Posterior vena cava (tissue), 2 donors: ENCODE measurements at regions not wholly inside any gene's neighbourhood (a gene's known extent, or its start where the extent isn't known, plus 50 kb on each side); places are given as distances from the start of the nearest gene placed in this dataset.

ENCODE experiments used
- DNase-seq: peaks from one replicate; pipeline ENCODE4 v3.0.0-alpha.2; 2020; ENCODE audit warnings: low spot score
- intact Hi-C, 2 donors: fragments of 100-400 bp; cut with DNase I; formaldehyde crosslinking; loops; one replicate each; pipeline versions ENCODE4 v1.14.1 to v1.14.2; 2022 to 2023
- donor health status: DM: yes; HTN: yes; CAD: no.
- donor health status: DM: yes; HTN: yes; CAD: no.

DNA sequence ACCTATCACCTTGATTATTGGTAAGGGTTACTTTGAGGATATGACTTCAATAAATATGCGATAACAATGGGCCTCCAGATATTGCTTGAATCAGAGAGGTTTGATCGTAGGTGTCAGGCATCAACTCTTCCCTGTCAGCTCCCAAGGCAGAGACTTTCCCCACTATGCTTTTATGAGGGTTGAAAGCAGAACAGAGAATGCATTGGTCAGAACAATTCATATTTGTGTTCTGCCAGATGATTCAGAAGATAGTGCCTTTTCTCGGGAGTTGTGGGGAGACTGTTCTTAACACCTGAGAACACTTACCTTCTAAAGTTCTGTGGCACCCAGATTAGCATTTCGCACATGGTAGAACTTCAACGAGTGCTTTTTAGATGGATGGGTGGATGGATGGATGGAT lies 386.3 kb upstream of the CADM1 start:
- intact Hi-C loops = no loop called here
- no peak for DNase-seq

DNA sequence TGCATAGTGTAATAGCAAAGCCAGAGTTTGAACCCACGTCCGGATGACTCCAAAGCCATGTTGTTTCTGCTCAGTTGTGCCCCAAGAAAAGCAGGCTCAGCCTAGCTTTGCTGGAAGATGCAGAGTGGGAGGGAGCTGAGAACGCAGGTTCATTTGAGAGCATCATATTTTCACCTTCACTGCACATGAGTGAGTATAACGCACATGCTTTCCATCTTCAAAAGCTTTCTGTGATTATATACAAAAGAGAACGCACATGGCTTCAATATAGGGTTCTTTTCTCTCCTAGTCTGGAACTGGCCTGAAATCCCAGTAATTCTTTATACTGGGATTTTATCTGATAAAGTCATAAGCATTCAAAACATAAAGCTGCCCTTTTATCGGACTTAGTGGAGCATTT lies 385.5 kb upstream of the CADM1 start:
- intact Hi-C loops = no loop called here
- no peak for DNase-seq

DNA sequence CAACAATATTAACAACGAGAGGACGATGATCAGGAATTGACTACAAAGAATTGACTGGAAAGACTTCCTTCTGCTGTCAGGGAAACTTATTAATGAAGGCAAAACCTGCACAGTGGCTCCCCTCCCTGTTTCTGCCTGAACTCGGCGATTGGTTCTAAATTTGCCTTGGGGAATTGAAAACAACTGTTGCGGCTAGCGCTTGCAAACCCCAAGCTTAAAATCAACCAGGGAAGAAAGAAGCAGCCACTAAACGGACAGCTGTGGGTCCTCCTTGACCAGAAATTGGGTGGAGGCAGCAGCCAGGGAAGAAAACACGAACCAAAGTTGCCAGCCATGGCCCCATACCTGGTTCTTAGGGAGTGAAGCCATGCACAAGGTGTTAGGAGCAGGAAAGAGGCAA lies 383.5 kb upstream of the CADM1 start:
- no peak for DNase-seq
- intact Hi-C loops = no loop called here

DNA sequence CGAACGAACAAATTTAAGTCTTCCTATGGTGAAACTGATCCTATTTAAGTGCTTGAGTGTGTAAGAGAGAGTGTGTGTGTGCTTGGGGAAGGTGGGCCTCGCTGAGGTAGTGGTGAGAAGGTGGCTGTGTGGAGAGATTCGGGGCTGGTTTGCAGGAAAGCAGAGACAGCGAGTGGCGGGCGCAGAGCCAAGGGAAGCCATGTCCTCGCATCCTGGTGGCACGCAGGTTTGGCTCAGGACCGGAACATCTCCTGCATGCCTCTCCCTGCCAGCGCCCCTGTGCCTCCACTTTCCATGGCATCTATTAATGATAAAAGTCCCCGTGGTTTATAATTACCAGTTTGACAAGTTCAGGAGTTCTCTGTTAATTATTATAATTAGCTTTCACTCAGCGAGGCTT lies 383.1 kb upstream of the CADM1 start:
- intact Hi-C loops = no loop called here
- no peak for DNase-seq

DNA sequence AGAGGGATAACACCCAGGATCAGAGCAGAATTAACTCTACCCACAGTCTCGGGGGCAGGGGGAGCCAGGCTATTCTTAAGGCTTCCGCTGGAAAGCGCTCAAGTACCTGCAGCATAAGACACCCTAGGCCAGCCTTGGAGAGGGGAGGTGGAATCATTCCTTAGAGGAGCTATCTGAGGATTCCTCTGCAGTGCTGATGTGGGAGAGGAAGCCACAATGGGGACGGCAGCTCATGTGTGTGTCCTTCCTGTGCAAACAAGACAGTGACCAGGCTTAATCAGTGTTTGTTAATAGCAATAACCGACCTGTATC lies 382.2 kb upstream of the CADM1 start:
- intact Hi-C loops = no loop called here

DNA sequence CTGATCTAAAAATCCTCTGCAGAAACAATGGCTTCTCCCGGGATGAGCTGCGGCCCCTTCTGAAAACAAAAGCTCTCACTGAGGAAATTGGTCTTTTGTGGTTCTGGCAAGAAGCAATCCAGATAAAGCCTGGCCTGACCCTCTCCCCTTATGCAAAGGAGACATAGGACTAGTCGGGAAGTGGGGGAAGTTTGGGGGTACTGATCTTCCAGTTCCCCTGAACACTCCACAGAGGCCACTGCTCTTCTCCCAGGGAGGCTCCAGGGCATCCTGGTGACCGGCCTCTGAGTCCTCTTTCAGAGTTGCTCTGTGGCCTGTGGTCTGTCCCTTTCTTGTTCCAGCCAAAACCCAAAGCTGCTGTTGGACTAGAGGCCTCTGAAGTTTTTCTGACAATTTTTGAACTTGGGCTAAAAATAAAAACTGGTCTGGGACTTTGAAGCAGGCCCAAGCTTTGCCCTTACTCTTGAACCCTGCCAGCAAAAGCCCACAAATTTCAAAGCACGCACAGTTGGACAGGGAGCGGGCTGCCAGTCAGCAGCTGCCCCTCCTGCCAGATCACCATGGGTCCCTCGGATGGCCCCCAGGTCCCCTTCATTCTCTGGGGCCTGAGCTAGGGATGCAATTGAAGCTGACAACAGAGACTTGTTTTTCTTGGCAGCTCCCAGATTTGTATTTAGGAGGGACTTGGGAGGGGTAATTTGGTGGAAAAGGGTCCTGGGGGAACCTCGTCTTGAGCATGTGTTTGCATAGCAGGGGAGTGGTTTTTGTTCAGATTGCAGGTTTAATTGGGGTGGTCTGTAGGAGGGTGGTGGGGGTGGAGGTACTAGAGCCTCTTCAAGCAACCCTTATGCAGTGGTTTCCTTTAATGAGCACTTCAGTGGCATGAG lies 381.6 kb upstream of the CADM1 start:
- DNase-seq = no peak
- intact Hi-C loops = no loop called here

More for the DNA sequence above, 382.2 kb upstream of the CADM1 start:
- DNase-seq = no peak

DNA sequence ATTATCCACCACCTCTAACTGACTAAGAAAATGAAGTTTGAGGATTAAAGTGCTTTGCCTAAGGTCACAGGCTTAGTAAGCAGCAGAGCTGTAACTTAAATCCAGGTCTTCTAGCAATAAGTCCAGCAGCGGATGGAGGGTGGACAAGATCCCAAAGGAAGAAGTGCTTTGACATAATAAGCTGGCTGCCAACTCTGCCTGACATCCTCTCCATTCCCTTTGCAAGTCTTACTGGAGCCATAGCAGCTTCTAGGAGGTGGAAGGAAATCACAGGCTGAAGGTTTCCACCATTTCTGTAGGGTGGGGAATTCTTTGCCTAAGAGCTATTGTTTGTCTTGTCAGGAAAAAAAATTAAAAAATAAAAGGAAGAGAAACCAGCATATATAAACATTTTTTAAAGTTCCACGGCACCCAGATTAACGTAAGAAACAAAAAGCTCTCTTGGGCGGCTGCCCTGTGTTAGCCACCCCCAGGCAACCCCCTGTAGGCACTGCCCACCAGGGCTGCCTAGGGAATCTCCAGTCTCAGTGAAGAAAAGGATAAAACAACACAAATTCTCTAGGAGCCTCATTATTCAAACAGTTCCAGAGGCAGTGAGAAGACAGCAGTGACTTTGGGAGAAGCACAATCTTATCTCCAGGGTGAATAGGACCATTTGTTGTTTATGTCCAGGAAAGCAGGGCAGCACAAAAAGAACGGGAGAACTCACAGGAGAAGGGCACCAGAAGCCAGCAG lies 380.8 kb upstream of the CADM1 start:
- DNase-seq = no peak
- intact Hi-C loops = no loop called here

DNA sequence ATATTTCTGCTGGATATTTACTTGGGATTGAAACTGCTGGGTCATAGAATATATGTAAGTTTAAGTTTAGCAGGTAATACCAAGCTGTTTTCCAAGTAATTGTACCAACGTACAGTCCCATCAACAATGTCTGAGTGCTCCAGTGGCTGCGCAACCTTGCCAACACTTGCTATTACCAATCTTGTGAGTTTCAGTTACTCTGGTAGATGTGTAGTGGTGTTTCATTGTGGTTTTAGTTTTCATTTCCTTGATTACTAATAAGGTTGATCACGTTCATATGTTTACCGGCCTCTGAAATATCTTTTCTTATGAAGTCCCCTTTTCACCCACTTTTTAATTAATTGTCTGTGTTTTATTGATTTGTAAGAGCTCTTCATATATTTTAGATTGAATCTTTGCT lies 370.6 kb upstream of the CADM1 start:
- intact Hi-C loops = no loop called here
- no peak for DNase-seq

DNA sequence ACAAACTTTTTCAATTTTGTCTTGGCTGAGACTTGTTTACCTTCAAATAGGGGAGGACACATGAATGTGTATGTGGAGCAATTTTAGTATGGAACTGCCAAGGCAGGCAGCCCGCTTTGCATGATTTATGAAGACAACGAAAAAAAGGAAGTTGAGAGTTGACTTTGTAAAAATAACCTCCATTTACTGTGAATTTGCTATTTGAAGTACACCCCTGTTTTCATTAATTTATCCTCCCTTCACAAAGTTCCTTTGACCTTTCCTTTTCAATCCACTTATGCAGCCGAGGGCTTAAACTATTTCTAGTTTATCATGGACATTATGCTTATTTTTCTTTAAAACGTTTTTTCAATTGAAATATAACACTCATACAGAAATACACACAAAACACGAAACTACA lies 369.6 kb upstream of the CADM1 start:
- no peak for DNase-seq
- intact Hi-C loops = no loop called here

DNA sequence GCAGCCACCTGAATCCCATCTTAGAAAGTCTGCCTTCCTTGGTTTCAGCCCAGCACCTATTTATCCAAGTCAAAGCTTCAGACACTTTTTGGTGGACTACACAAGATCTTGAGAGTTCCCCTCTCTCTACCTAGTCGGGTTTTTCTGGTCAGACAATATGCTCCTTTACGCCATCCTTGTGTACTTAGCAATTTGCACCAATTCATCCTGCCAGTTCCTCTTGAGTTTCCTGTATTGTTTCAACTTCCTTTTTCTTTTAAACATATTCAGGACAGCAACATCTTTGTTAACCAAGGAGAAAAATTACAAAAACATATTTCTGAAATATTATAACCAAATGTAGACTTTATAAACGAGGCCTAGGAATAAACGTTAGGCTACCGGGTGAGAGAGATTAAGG lies 368.2 kb upstream of the CADM1 start:
- no peak for DNase-seq
- intact Hi-C loops = no loop called here

DNA sequence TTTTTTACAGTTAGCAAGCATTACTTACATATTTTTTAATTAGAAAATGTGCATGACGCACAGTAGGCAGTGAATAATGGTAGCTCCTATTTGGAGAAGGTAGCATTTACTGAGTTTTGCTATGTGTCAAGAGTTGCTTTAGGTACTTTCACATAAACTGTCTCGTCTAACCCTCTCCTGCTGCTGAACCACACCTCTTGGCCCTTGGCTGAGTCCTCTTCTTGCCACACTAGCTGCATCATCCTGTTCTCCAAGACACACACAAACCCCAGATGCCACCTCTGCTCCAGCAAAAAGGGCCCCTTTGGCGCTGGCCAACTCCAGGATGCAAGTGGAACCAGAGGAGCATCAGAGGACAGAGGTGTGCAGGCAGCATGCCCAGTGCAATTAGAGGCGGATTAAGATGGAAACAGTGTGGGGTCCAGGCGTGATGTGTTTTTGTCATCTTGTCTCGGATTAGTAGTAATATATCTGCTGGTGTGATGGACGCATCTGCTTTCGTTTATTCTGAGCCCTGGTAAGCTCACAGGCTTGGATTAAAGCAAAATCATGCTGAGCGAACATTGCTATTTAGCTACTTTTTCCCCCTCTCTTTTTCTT lies 367.0 kb upstream of the CADM1 start:
- no peak for DNase-seq
- intact Hi-C loops = no loop called here

DNA sequence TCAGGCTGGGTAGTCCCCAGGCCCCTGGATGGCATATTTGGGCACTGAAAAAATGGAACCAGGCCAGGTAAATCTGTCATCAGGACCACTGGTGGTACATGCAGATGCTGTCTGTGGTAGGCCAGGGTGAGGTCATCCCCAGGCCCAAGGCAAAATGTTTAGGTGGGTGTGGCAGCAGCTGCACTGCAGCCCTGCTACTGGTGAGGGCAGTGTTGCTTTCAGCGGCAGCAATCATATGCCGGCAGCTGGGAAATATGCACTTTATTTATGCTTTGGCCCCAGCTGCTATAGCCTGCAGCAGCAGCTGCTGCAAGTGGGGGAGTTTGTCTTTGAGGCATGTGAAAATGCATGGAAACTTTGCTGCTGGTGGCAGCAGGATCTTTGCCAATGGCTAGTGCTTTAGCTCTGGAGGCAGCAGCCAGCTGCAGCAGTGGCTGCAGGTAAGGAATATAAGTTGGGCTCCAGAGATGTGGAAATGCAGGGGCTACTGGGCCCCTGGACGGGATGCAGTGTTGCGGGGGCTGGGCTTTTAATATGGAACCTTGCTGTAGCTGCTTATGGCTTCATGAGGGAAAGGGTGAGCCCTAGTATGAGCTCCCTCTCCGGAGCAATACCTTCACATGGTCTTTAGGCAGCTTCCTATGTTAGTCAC lies 365.7 kb upstream of the CADM1 start:
- intact Hi-C loops = no loop called here
- no peak for DNase-seq

DNA sequence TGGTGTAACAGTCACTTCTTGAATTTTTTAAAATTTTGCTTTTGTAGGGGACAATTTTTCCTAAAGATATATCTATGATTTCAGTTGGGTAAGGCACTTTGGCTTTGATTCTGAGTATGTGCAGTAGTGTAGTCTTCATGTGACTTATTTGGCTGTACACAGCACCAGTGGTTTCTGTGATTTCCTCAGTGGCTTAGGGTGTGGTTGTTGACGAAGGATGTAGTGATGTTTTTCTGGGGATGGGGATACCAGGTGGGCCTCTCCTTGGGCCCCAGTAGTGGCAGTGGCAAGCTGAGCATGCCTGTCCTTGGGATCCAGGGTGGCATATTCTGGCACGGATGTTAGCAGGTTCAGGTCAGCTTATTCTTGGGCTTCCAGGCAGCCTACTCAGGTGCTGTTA lies 364.9 kb upstream of the CADM1 start:
- no peak for DNase-seq
- intact Hi-C loops = no loop called here

DNA sequence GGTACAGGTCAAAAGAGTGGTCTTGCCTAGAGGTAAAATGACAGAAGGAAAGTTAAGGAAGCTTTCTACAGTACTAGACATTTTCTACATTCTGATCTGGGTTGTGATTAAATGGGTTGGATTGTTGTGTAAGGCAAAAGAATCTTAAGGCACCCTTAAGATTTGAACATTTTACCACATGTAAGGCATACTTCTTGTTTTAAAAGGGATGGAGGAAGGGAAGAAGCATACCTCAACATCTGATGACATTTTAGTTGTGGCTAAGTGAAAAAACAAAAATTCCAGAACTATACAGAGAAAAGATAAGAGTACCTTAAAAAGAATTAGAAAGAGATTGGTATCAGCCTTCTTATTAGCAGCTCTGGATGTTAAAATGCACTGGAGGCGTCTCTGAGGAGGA lies 356.0 kb upstream of the CADM1 start:
- intact Hi-C loops = no loop called here
- no peak for DNase-seq

DNA sequence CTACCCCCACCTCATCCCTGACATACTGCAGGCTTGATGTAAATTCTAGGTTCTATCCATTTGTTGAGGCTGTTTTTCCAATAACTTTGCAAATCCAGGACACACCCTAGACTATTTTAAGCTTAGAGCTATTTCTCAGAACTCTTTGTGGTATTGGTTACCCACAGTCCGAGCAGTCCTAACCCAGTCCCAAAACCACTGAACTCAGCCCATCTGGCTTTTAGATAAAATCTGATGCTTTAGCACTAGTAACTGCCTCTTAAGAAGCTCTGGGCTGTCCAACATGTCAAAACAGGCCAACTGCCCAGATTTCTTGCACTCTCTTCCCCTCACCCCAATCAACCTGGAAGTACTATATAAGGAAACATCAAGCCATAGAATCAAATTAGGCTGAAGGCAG lies 344.4 kb upstream of the CADM1 start:
- DNase-seq = no peak
- intact Hi-C loops = no loop called here

DNA sequence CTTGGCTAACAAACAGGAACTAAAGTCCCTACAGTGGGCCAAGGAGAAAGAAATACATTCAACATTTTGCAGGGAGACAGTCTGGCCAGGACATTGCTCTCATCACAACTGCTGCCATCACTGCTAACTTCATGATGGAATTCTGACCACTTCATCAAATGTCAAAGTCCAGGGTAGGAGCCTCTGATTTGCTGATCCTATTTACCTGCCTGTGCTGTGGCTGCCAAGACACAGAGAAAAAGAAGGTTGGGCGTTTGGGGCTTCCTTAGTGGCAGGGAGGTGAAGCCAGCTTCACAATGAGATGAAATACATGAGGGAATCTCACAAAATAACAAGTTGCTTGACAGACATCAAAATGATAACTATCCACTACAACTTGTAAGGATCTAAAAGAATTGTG lies 343.9 kb upstream of the CADM1 start:
- DNase-seq = no peak
- intact Hi-C loops = no loop called here

DNA sequence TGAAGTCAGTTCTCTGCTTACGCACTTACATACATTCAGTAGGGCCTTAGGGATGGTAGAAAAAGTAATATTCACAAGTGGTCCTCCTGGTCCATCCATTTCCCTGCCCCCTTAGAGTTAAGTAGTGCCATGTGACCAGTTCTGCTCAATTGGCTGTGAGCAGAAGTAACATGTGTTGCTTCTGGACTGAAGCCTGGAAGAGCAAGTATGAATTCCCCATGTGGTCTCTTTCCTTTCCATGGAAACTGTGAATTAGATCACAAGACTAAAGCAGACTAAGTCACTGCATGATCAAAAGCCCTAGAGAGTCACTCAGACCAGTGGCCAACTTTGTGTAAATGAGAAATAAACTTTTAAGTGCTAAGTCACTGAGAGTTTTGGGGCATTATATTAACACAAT lies 341.7 kb upstream of the CADM1 start:
- intact Hi-C loops = no loop called here
- no peak for DNase-seq

DNA sequence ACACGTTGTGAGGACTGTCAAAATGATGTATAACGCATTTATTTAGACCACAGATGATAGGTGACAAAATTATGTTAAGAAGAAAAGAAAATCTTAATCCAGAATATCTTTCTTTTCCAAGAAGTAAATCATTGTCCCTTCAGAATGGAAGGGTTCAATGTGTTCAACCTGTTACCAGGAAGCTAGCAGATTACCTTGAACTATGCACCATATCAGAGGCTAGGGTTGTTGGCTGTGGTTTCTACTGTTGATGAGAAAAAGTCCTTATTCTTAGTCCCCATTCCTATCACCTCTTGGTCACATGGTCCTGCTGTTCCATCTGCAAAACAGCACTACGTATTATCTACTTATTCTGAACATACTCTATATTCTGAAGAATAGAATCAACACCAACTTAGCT lies 339.5 kb upstream of the CADM1 start:
- intact Hi-C loops = no loop called here
- DNase-seq = no peak

DNA sequence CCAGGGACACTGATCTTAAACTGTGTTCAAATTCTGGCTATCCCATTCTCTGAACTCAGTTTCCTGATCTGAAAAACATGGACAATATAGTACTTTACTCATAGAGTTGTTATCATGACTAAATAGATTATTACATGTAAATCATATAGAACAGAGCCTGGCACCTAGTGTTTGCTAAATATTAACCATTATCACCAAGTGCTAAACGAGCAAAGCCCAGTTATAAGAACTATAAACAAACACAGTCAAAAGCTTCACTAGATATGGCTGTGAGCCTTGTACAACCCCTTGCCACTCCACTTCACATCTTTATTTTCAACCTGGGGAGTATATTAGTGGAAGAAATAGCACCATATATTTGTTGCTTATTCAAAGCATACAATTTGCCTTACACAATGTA lies 338.9 kb upstream of the CADM1 start:
- intact Hi-C loops = no loop called here
- no peak for DNase-seq

DNA sequence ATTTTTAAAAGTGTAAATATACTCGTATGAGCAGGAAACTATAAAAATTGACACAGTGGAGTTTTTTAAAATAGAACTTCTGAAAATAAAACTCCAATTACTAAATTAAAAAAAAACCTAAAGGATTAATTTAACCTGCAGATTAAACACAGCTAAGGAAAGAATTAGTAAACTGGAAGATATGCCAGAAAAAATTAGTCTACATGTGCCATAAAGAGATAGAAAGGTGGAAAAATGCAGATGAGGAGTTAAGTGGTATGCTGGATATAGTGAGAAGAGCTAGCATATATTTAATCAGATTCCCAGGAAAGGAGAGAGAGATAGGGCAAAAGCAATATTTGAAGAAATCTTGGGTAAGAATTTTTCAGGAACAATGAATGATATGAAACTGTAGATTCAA lies 315.8 kb upstream of the CADM1 start:
- intact Hi-C loops = no loop called here
- no peak for DNase-seq
